SK-N-SH (cell line): ENCODE measurements at regions not wholly inside any gene's neighbourhood (a gene's known extent, or its start where the extent isn't known, plus 50 kb on each side); places are given as distances from the start of the nearest gene placed in this dataset.

Experiments
- CTCF ChIA-PET: fragments of 300-600, 350-600 bp; formaldehyde crosslinking; extraction: SDS; loops from one replicate; lab custom pipeline; 2021; lab: Yijun Ruan, JAX
- POLR2A ChIA-PET: fragments of 350-600 bp; sonication (Branson Sonifier 250); formaldehyde crosslinking; extraction: SDS; loops from one replicate; lab custom pipeline; 2020; ENCODE audit warnings: antibody characterized with exemption, inconsistent platforms; lab: Yijun Ruan, JAX
- DNase-seq: peaks from one replicate; pipeline ENCODE4 v3.0.0; 2012
- H2AFZ ChIP-seq: fragments of 200-600 bp; sonication (generic); 2 replicates; pipeline ENCODE4 v1.8.1; 2016; ENCODE audit warnings: antibody characterized with exemption, mild to moderate bottlenecking, low read depth
- H3F3A ChIP-seq: fragments of 200-600 bp; sonication (generic); replicated peaks from 2 replicates; pipeline ENCODE3; 2016; ENCODE audit warnings: antibody characterized with exemption, mild to moderate bottlenecking; ENCODE audit not compliant: insufficient read depth
- H3K27ac ChIP-seq, 2 experiments: fragments of 200-500 bp in 1 of 2; fragments of 200-600 bp in 1 of 2; sonication (Bioruptor generic) in 1 of 2; sonication (generic), shearing (Covaris generic) in 1 of 2; 2 replicates each; pipeline versions ENCODE4 v1.5.1 to v1.6.1; 2014 to 2016; ENCODE audit warnings: low read depth in 2 of 2, inconsistent platforms in 1 of 2, low read length in 1 of 2, mild to moderate bottlenecking in 1 of 2, mixed read lengths in 1 of 2
- H3K27me3 ChIP-seq: fragments of 200-600 bp; sonication (generic), shearing (Covaris generic); 2 replicates; pipeline ENCODE4 v1.6.1; 2016; ENCODE audit warnings: mixed run types; ENCODE audit not compliant: insufficient read depth
- H3K36me3 ChIP-seq, 2 experiments: fragments of 200-500 bp in 1 of 2; fragments of 200-600 bp in 1 of 2; sonication (Bioruptor generic) in 1 of 2; sonication (generic) in 1 of 2; replicated peaks in 1 of 2; 2 replicates each; pipeline versions ENCODE3 to v1.5.1; 2014 to 2016; ENCODE audit warnings: low read length in 1 of 2, mild to moderate bottlenecking in 1 of 2; ENCODE audit not compliant: insufficient read depth in 2 of 2, control insufficient read depth in 1 of 2
- H3K4me1 ChIP-seq, 2 experiments: fragments of 200-500 bp in 1 of 2; fragments of 200-600 bp in 1 of 2; sonication (Bioruptor generic) in 1 of 2; sonication (generic), shearing (Covaris generic) in 1 of 2; 2 replicates each; pipeline versions ENCODE4 v1.5.1 to v1.6.1; 2014 to 2016; ENCODE audit warnings: low read depth in 1 of 2, low read length in 1 of 2, mixed run types in 1 of 2; ENCODE audit not compliant: insufficient read depth in 2 of 2, control insufficient read depth in 1 of 2
- H3K4me2 ChIP-seq: fragments of 200-600 bp; sonication (generic), shearing (Covaris generic); 2 replicates; pipeline ENCODE4 v1.6.1; 2017; ENCODE audit warnings: mixed run types
- H3K4me3 ChIP-seq, 2 experiments: fragments of 200-500 bp in 1 of 2; fragments of 200-600 bp in 1 of 2; sonication (Bioruptor generic) in 1 of 2; sonication (generic), shearing (Covaris generic) in 1 of 2; 2 replicates each; pipeline versions ENCODE4 v1.5.1 to v1.8.1; 2014 to 2016; ENCODE audit warnings: low read depth in 2 of 2, inconsistent platforms in 1 of 2, low read length in 1 of 2, mild to moderate bottlenecking in 1 of 2, mixed read lengths in 1 of 2, moderate library complexity in 1 of 2
- H3K79me2 ChIP-seq: fragments of 200-600 bp; sonication (generic); 2 replicates; pipeline ENCODE4 v1.8.1; 2017; ENCODE audit warnings: mild to moderate bottlenecking; ENCODE audit not compliant: insufficient read depth
- H3K9ac ChIP-seq: fragments of 200-600 bp; sonication (generic); 2 replicates; pipeline ENCODE4 v1.6.1; 2017; ENCODE audit warnings: mixed run types
- H3K9me2 ChIP-seq: fragments of 200-600 bp; sonication (generic); 2 replicates; pipeline ENCODE4 v1.6.1; 2017; ENCODE audit warnings: mixed run types
- H3K9me3 ChIP-seq: fragments of 200-600 bp; sonication (generic); 2 replicates; pipeline ENCODE4 v1.6.1; 2017; ENCODE audit warnings: mixed run types, mild to moderate bottlenecking, moderate library complexity
- H4K20me1 ChIP-seq: fragments of 200-600 bp; sonication (generic); 2 replicates; pipeline ENCODE4 v1.6.1; 2017; ENCODE audit warnings: mild to moderate bottlenecking, mixed run types; ENCODE audit not compliant: insufficient read depth
- CHD2 ChIP-seq: fragments of 150-350 bp; IDR thresholded peaks from 2 replicates; pipeline ENCODE4 v1.6.1; 2018; ENCODE audit warnings: low read length; ENCODE audit not compliant: partially characterized antibody
- CTCF ChIP-seq: fragments of 200-600 bp; sonication (generic); IDR thresholded peaks from 2 replicates; pipeline ENCODE4 v1.6.1; 2017; ENCODE audit warnings: antibody characterized with exemption, mild to moderate bottlenecking, moderate library complexity
- ELF1 ChIP-seq: IDR thresholded peaks from 2 replicates; pipeline ENCODE4 v1.4.0; 2012
- EP300 ChIP-seq, 2 experiments: IDR thresholded peaks; 2 replicates each; pipeline versions ENCODE4 v1.4.0 to v1.6.1; 2012; ENCODE audit warnings: borderline replicate concordance in 1 of 2, low read depth in 1 of 2, low read length in 1 of 2
- EZH2phosphoT487 ChIP-seq: fragments of 200-600 bp; sonication (generic); IDR thresholded peaks from 2 replicates; pipeline ENCODE4 v1.6.1; 2017; ENCODE audit warnings: low read depth, mixed run types, mild to moderate bottlenecking, antibody characterized with exemption, moderate library complexity, borderline replicate concordance
- GABPA ChIP-seq: IDR thresholded peaks from 2 replicates; pipeline ENCODE4 v1.4.0; 2012; ENCODE audit warnings: low read depth, mild to moderate bottlenecking
- GATA2 ChIP-seq: sonication (generic); formaldehyde crosslinking; IDR thresholded peaks from 2 replicates; pipeline ENCODE4 v1.5.0; 2020; ENCODE audit warnings: mild to moderate bottlenecking, missing genetic modification reagents
- JUND ChIP-seq: IDR thresholded peaks from 2 replicates; pipeline ENCODE4 v1.4.0; 2012
- RAD21 ChIP-seq: IDR thresholded peaks from 2 replicates; pipeline ENCODE4 v1.6.1; 2012; ENCODE audit warnings: mild to moderate bottlenecking, low read length
- RCOR1 ChIP-seq: fragments of 150-350 bp; IDR thresholded peaks from 2 replicates; pipeline ENCODE4 v1.6.1; 2017; ENCODE audit warnings: antibody characterized with exemption, low read length
- TCF12 ChIP-seq: IDR thresholded peaks from 2 replicates; pipeline ENCODE4 v1.4.0; 2012
- USF1 ChIP-seq: IDR thresholded peaks from 2 replicates; pipeline ENCODE4 v1.4.0; 2012; ENCODE audit warnings: low read depth, borderline replicate concordance
- USF2 ChIP-seq: fragments of 150-350 bp; IDR thresholded peaks from 2 replicates; pipeline ENCODE4 v1.6.1; 2017; ENCODE audit warnings: antibody characterized with exemption, low read length, low read depth, borderline replicate concordance
- WGBS: methylation state at CpG from one replicate; pipeline ENCODE4 v1.1.6; 2017; ENCODE audit warnings: low lambda C conversion rate; 5-methylcytosine and 5-hydroxymethylcytosine counted together
- TF ChIP-seq, protein P1 (sequence below): IDR thresholded peaks from 2 replicates; pipeline ENCODE4 v1.4.0; 2012; ENCODE audit warnings: low read depth
- TF ChIP-seq, protein P2 (sequence below): IDR thresholded peaks from 2 replicates; pipeline ENCODE4 v1.4.0; 2012; ENCODE audit warnings: low read depth, borderline replicate concordance

DNA sequence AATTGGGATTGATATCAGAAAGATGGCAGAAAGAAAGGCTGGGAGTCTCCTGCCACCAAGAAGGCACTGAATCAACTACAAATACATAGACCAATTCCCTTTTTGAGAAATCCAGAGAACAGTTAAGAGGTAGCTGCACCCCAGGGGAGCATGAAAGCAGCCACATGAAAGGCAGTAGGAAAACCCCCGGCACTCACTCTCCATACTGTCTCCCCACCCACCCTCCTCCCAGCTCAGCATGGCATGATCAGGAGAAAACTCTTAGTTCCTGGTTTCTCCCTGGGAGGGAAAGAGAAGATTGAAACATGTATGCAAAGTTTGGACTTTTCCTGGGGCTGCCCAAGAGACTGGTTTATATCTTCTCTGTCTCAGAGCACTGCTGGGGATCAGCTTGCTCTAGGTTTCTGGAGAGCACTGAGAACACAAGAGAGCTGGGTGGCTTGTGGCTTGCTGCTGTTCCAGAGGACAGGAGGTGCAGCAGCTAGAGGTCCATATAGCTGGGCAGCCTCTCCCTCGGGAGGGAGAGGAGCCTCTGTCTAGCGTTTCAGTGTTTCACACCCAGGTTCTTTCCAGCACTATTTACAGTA is 305.7 kb downstream of the PDGFC start (continued):
- no peak for TF ChIP-seq USF1
- no peak for TF ChIP-seq EP300 (IDR thresholded peaks at IDR 0.05; ENCODE audit: borderline replicate concordance in 1 of 2, low read depth in 1 of 2, low read length in 1 of 2)
- no peak for TF ChIP-seq ELF1
- no peak for TF ChIP-seq GATA2 (CRISPR knock-in tag)

DNA sequence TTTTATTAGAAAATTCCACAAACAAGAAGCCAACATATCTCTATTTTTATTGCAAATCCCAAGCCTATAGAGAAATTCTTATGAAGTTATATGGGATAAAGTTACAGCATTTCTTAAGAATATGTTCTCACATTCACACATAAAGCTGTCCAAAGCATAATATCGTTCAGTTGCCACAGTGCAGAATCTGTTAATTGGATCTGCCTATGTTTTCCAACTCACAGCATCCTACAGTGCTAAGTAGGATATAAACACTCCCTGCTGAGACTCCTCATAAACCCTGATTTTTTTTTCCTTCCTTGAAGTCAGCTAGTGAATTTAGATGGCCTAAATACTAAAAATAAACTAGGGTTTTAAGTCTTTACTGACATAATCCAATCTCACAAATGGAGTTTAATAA is 307.9 kb downstream of the PDGFC start:
- CTCF ChIA-PET: no interaction called here
- WGBS: 21% methylated on average over 1 of the region's 1 CpG
- no peaks in the 10 kb centered on the region for H3F3A ChIP-seq
- H3K27me3 ChIP-seq: no peaks in the 10 kb centered on the region
- H3K9ac ChIP-seq: no peak overlapping the region
- peaks cover 0 to 11% of the 10 kb centered on the region in 2 experiments; a peak in 1 of 4 replicates for H3K4me1 ChIP-seq
- H3K9me2 ChIP-seq: no peaks in the 10 kb centered on the region
- H3K79me2 ChIP-seq: no peaks in the 10 kb centered on the region
- no peak overlapping the region for H3K27ac ChIP-seq
- no peak overlapping the region for H3K4me2 ChIP-seq
- H4K20me1 ChIP-seq: no peaks in the 10 kb centered on the region
- H3K4me3 ChIP-seq: no peak overlapping the region
- H3K36me3 ChIP-seq: no peaks in the 10 kb centered on the region
- no peak overlapping the region for H2AFZ ChIP-seq
- no peaks in the 10 kb centered on the region for H3K9me3 ChIP-seq
- POLR2A ChIA-PET: no interaction called here
- no peak for DNase-seq
- TF ChIP-seq GABPA (no peak), RAD21 (no peak), TCF12 (no peak), EZH2phosphoT487 (no peak), USF1 (no peak), CTCF (no peak), USF2 (no peak), CHD2 (no peak), JUND (no peak), RCOR1 (no peak)
- TF ChIP-seq, protein P1, sequence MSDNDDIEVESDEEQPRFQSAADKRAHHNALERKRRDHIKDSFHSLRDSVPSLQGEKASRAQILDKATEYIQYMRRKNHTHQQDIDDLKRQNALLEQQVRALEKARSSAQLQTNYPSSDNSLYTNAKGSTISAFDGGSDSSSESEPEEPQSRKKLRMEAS: no peak
- TF ChIP-seq, protein P2, sequence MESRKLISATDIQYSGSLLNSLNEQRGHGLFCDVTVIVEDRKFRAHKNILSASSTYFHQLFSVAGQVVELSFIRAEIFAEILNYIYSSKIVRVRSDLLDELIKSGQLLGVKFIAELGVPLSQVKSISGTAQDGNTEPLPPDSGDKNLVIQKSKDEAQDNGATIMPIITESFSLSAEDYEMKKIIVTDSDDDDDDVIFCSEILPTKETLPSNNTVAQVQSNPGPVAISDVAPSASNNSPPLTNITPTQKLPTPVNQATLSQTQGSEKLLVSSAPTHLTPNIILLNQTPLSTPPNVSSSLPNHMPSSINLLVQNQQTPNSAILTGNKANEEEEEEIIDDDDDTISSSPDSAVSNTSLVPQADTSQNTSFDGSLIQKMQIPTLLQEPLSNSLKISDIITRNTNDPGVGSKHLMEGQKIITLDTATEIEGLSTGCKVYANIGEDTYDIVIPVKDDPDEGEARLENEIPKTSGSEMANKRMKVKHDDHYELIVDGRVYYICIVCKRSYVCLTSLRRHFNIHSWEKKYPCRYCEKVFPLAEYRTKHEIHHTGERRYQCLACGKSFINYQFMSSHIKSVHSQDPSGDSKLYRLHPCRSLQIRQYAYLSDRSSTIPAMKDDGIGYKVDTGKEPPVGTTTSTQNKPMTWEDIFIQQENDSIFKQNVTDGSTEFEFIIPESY: no peak
